Ectodermal cell (in vitro differentiated cells): ENCODE measurements at regions not wholly inside any gene's neighbourhood (a gene's known extent, or its start where the extent isn't known, plus 50 kb on each side); places are given as distances from the start of the nearest gene placed in this dataset.

Experiments
- H3K27ac ChIP-seq: 2 replicates; pipeline ENCODE4 v1.7.0; 2013; ENCODE audit warnings: mild to moderate bottlenecking, low read depth, low read length; ENCODE audit not compliant: insufficient read depth, poor library complexity, severe bottlenecking
- H3K27me3 ChIP-seq: 2 replicates; pipeline ENCODE4 v1.7.0; 2013; ENCODE audit warnings: mild to moderate bottlenecking, low read length; ENCODE audit not compliant: insufficient read depth, control insufficient read depth, poor library complexity, severe bottlenecking
- H3K36me3 ChIP-seq: one replicate; pipeline ENCODE4 v1.7.0; 2013; ENCODE audit warnings: low read length; ENCODE audit not compliant: control insufficient read depth, insufficient read depth
- H3K4me1 ChIP-seq: one replicate; pipeline ENCODE4 v1.7.0; 2013; ENCODE audit warnings: low read length; ENCODE audit not compliant: control insufficient read depth, insufficient read depth
- H3K4me3 ChIP-seq: 2 replicates; pipeline ENCODE4 v1.7.0; 2013; ENCODE audit warnings: low read depth, low read length, control low read depth; ENCODE audit not compliant: insufficient read depth
- H3K9me3 ChIP-seq: 2 replicates; pipeline ENCODE4 v1.7.0; 2013; ENCODE audit warnings: mild to moderate bottlenecking, low read length, moderate library complexity; ENCODE audit not compliant: control insufficient read depth
- WGBS, 2 experiments: methylation state at CpG; one replicate each; pipeline ENCODE4 v1.1.7; 2013; ENCODE audit warnings: missing lambda C conversion rate in 2 of 2; 5-methylcytosine and 5-hydroxymethylcytosine counted together

DNA sequence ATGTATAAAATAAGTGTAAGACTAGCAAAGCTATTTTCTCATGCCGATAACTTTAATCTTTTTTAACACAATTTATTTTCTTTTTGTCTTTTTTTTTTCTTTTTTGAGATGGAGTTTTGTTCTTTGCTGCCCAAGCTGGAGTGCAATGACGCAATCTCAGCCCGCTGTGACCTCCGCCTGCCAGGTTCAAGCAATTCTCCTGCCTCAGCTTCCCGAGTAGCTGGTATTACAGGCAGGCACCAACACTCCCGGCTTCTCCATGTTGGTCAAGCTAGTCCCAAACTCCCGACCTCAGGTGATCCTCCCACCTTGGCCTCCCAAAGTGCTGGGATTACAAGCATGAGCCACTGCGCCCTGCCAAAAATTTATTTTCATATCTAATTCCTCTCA lies 164.2 kb upstream of the SLIT2 start:
- Histone ChIP-seq H3K9me3 (no peaks in the 10 kb centered on the region), H3K4me1 (no peaks in the 10 kb centered on the region), H3K36me3 (no peaks in the 10 kb centered on the region), H3K4me3 (no peak overlapping the region), H3K27me3 (no peaks in the 10 kb centered on the region), H3K27ac (no peak overlapping the region)
- 83 to 87% methylated on average over 7 of the region's 8 CpGs for WGBS, 2 experiments

DNA sequence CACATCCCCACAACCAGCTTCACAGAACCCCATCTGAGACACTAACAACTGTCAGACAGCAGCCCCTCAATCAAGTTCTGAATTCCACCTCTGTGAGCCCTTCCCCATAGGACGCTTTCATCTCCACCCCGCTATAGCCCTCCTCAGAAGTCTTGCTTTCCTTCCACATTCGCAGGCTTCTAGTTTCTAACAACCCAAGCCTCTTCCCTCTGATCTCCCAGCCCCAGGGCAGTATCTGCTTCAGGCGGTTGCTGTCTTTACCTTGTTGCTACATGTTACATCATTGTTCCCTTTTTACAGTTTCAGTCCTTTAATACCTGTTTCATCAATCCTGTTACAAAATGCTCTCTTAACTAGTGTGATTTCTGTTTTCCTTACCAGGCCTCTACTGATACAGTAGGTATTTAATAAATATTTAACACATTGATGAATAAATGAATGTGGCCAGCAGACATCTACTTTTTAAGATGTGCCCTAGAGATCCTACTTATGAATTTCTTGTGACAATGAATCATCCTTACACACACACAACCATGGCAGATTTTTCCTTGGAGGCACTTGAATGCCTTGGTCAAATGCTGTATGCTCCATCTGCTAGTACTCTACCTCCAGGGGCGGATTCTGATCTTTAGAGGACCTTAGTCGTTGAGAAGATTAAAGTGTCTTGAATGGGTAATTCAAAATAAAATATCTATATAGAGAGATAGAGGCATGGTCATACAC lies 164.7 kb upstream of the SLIT2 start:
- Histone ChIP-seq H3K9me3 (no peaks in the 10 kb centered on the region), H3K36me3 (no peaks in the 10 kb centered on the region), H3K4me3 (no peak overlapping the region), H3K4me1 (no peaks in the 10 kb centered on the region), H3K27ac (no peak overlapping the region), H3K27me3 (no peaks in the 10 kb centered on the region)
- WGBS, 2 experiments, result 87 to 89% methylated on average over 5 to 6 of the region's 6 CpGs

DNA sequence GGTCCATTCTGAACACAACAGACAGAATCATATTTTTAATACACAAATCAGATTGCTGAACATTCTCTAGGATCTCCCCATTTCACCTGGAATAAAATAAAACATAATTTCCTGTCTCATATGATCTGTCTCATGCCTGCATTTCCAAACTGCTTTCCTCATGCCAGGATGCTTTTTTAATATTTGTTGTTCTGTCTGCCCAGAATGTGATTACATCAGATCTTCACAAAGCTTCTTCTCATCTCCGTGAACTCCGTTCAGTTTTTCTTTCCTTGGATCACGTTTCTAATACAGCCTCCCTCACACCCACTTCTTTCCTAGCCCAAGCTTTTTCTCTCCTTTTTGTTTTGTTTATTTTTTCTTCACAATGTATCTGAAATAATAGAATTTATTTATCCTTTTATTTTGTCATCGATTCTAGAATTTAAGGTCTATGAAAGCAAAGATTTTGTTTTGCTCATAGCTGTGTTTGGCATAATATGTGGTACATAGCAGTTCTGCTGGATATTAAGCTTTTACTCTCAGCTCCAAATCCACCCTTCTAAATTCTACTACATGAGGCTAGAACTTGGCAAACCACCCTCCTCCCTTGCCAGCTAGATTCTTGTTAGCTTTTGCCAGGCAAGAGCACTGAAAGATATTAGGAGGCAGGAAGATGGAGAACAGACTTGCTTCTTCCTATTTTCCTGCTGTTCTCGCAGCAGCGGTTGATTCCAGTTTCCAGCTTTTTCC lies 165.5 kb upstream of the SLIT2 start:
- H3K4me3 ChIP-seq, result no peak overlapping the region
- WGBS, 2 experiments, result 95 to 97% methylated on average over 5 of the region's 6 CpGs

DNA sequence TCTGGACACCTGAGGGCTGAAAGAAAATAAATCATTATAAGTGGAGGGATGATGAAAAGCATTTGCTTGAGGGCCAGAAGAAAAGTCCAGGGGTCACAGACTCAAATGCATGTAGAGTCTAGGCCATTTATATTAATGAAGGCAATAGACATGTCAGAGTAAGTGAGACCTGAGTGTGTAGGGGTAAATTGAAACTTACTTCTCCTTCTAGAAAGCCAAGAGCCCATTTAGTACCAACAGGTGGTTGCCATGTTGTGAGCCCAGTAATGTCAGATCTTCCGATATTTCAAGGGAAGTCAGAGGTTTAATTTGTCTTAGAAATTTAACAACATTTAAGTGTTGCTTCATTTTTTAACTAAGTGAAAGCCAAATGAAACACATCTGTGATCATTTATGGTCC lies 166.1 kb upstream of the SLIT2 start:
- H3K9me3 ChIP-seq, result no peaks in the 10 kb centered on the region
- 80% methylated on average over 1 of the region's 1 CpG; no CpG with 5 or more reads in 1 of the 2 experiments for WGBS, 2 experiments
- no peaks in the 10 kb centered on the region for H3K36me3 ChIP-seq
- no peak overlapping the region for H3K4me3 ChIP-seq
- H3K27ac ChIP-seq, result no peak overlapping the region
- no peaks in the 10 kb centered on the region for H3K4me1 ChIP-seq
- no peaks in the 10 kb centered on the region for H3K27me3 ChIP-seq

More for the DNA sequence above, 165.5 kb upstream of the SLIT2 start:
- no peaks in the 10 kb centered on the region for H3K27me3 ChIP-seq
- H3K4me1 ChIP-seq, result no peaks in the 10 kb centered on the region
- no peaks in the 10 kb centered on the region for H3K9me3 ChIP-seq
- H3K27ac ChIP-seq, result no peak overlapping the region
- H3K36me3 ChIP-seq, result no peaks in the 10 kb centered on the region

DNA sequence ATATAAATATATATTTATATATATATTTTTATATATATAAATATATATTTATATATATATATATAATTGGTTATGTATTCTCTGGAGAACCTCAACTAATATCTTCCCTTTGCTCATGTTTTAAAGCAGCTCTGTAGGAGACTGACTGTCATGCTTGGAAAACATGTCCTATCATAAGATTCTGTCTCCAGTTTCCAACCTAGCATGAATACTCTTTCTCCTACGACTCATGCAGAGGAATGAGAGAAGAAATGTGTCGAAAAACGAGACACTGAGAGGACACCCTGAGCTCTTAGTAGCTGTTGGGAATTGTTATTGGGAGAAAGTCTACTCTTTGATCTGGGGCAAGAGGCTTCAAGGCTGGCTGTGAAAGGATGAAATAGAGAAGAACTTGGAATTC lies 166.5 kb upstream of the SLIT2 start:
- Histone ChIP-seq H3K27ac (no peak overlapping the region), H3K36me3 (no peaks in the 10 kb centered on the region), H3K9me3 (no peaks in the 10 kb centered on the region), H3K27me3 (no peaks in the 10 kb centered on the region), H3K4me3 (no peak overlapping the region), H3K4me1 (no peaks in the 10 kb centered on the region)
- WGBS, 2 experiments, result 94 to 97% methylated on average over 3 of the region's 3 CpGs

DNA sequence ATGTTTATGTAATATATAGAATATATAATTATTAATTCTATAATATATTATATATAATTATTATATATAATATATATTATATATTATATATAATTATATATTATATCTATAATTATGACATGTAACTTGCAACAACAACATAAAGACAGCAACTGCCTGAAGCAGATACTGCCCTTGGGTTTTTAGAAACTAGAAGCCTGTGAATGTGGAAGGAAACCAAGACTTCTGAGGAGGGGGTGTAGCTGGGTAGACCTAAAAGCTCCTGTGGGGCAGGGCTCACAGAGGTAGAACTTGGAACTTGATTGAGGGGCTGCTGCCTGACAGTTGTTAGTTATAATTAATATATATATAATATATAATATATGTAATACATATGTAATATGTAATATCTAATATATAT lies 167.2 kb upstream of the SLIT2 start:
- Histone ChIP-seq H3K9me3 (no peaks in the 10 kb centered on the region), H3K27me3 (no peaks in the 10 kb centered on the region), H3K27ac (no peak overlapping the region), H3K4me3 (no peak overlapping the region), H3K4me1 (no peaks in the 10 kb centered on the region), H3K36me3 (no peaks in the 10 kb centered on the region)

DNA sequence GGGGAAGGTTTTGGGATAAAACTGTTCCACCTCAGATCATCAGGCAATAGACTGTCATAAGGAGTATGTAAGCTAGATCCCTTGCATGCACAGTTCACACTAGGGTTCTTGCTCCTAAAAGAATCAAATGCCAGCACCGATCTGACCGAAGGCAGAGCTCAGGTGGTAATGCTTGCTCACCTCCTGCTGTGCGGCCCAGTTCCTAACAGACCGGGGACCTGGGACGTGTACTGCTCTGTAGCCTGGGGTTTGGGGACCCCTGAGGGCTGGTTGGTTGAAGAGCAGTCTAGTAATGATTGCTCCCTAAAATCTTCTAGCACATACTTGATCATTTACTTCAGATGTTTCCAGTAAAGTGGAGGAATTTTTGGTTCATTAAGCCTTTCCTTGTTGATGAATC lies 173.1 kb upstream of the SLIT2 start:
- Histone ChIP-seq H3K9me3 (no peaks in the 10 kb centered on the region), H3K27ac (no peak overlapping the region), H3K4me3 (no peak overlapping the region), H3K4me1 (no peaks in the 10 kb centered on the region), H3K36me3 (no peaks in the 10 kb centered on the region), H3K27me3 (no peaks in the 10 kb centered on the region)
- 82 to 85% methylated on average over 5 of the region's 5 CpGs for WGBS, 2 experiments

DNA sequence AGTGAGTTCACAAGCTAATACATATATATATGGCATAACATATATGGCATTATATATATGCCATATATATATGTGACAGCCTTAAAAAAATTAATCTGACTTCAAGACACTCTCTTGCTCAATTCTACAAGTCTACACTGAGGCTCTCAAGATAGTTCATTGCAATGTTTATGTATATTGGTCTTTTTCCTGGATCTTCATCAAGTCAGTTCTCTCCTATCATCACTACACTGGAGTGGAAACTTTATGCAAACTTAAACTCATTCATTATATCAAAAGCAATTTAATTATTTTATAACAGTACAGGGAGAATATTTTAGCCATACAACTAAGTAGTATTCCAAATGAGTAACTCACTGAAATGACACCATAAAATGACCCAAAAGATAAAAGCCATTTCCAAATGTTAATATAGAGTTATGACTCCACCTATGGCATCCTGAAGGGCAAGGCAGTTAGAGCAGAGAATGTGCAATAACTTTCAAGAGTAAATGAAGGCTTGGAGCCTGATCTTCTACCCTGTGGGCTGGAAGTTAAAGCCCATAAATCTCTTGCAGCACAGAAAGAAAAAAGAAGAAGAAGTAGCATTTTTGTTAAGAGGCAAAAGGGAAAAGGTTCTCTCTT lies 176.3 kb upstream of the SLIT2 start:
- Histone ChIP-seq H3K27me3 (no peaks in the 10 kb centered on the region), H3K4me3 (no peak overlapping the region), H3K9me3 (no peaks in the 10 kb centered on the region), H3K4me1 (no peaks in the 10 kb centered on the region), H3K27ac (no peak overlapping the region), H3K36me3 (no peaks in the 10 kb centered on the region)

DNA sequence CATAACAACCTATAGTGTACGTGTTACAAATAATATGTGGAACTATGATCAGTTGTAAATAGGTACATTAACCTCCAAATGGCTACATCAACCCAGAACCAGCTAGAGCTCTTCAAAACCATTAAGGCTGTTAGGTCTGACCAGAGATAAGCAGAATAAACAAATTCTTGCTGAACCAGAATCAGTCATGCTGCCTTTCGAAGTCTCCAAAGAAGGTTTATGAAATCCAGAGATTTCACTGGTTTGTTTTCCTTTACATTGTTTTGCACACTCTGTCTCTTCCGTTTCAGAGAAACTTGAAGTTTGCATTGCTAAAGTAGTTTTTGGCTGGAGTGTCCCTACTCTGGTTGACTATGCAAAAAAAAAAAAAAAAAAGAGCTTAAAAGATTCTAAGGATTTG lies 177.3 kb upstream of the SLIT2 start:
- no peaks in the 10 kb centered on the region for H3K4me1 ChIP-seq

DNA sequence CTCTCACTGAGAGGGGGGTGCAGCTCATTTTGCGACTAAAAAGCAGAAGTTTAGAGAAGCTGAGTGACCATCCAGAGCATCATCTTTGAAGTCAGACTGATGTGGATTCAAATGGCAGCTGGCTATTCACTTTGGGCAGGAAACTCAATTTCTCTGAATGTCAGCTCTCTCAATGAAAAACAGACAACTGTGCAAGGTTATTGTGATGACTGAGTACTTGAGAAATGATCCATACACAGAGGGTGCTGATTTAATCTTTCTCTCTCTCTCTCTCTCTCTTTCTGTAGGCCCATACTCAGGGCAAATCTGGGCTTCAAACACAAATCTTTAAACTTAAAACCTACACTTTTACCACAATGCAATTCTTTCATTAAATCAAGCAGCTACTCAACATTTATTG lies 185.8 kb upstream of the SLIT2 start:
- H3K9me3 ChIP-seq, result no peaks in the 10 kb centered on the region
- no peaks in the 10 kb centered on the region for H3K36me3 ChIP-seq
- WGBS, 2 experiments, result 83 to 90% methylated on average over 1 of the region's 1 CpG
- no peak overlapping the region for H3K27ac ChIP-seq
- H3K27me3 ChIP-seq, result no peaks in the 10 kb centered on the region
- no peak overlapping the region for H3K4me3 ChIP-seq
- H3K4me1 ChIP-seq, result no peaks in the 10 kb centered on the region

More for the DNA sequence above, 177.3 kb upstream of the SLIT2 start:
- Histone ChIP-seq H3K27ac (no peak overlapping the region), H3K36me3 (no peaks in the 10 kb centered on the region), H3K9me3 (no peaks in the 10 kb centered on the region), H3K4me3 (no peak overlapping the region), H3K27me3 (no peaks in the 10 kb centered on the region)
- WGBS, 2 experiments, result 96% methylated on average over 1 to 2 of the region's 3 CpGs
